ENCODE measurements at regions not wholly inside any gene's neighbourhood (a gene's known extent, or its start where the extent isn't known, plus 50 kb on each side); places are given as distances from the start of the nearest gene placed in this dataset.
A peak's percentile ranks its signal among the peaks of the same experiment; 100 is the strongest.

DNA sequence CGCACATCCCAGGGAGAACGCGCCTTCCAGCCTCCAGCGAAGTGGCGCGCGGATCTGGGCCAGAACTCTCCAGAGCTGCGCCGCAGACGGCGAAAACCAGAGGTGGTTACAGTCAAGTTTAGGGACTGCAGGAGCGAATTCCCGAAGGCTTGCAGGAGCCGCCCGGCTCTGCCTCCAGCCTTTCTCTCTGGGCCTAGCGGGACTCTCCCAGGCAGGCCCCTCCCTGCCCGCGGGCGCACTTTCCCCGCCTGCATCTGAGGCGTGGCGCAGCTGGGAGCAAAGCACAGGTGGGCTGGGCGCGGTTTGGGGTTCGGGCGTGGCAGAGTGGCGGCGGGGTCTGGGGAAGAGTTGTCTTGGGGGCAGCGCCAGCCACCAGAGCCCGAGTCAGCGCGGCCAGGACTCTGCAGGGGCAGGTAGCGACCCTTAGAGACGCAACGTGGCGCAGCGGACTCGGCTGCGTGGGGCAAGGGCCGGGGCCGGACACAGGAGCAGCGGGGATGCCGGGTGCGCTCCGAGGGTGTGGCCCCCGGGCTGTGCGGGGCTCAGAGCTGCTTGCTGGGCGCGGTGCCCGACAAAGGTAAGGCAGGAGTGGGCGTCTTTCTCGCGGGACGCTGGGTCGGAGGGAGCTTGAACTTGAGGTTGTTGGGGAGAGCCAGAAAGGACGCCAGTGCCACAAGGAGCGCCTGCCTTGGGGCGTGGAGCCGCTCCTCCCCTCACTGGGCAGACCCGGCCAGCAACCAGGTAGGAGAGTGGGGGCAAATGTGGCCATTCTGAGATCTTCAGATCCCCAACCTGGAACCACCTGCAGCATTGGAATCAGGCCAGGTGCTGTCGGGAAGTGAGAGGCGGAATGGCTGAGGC lies 1126.0 kb downstream of the AACS start (continued):
- TF ChIP-seq, protein P1, sequence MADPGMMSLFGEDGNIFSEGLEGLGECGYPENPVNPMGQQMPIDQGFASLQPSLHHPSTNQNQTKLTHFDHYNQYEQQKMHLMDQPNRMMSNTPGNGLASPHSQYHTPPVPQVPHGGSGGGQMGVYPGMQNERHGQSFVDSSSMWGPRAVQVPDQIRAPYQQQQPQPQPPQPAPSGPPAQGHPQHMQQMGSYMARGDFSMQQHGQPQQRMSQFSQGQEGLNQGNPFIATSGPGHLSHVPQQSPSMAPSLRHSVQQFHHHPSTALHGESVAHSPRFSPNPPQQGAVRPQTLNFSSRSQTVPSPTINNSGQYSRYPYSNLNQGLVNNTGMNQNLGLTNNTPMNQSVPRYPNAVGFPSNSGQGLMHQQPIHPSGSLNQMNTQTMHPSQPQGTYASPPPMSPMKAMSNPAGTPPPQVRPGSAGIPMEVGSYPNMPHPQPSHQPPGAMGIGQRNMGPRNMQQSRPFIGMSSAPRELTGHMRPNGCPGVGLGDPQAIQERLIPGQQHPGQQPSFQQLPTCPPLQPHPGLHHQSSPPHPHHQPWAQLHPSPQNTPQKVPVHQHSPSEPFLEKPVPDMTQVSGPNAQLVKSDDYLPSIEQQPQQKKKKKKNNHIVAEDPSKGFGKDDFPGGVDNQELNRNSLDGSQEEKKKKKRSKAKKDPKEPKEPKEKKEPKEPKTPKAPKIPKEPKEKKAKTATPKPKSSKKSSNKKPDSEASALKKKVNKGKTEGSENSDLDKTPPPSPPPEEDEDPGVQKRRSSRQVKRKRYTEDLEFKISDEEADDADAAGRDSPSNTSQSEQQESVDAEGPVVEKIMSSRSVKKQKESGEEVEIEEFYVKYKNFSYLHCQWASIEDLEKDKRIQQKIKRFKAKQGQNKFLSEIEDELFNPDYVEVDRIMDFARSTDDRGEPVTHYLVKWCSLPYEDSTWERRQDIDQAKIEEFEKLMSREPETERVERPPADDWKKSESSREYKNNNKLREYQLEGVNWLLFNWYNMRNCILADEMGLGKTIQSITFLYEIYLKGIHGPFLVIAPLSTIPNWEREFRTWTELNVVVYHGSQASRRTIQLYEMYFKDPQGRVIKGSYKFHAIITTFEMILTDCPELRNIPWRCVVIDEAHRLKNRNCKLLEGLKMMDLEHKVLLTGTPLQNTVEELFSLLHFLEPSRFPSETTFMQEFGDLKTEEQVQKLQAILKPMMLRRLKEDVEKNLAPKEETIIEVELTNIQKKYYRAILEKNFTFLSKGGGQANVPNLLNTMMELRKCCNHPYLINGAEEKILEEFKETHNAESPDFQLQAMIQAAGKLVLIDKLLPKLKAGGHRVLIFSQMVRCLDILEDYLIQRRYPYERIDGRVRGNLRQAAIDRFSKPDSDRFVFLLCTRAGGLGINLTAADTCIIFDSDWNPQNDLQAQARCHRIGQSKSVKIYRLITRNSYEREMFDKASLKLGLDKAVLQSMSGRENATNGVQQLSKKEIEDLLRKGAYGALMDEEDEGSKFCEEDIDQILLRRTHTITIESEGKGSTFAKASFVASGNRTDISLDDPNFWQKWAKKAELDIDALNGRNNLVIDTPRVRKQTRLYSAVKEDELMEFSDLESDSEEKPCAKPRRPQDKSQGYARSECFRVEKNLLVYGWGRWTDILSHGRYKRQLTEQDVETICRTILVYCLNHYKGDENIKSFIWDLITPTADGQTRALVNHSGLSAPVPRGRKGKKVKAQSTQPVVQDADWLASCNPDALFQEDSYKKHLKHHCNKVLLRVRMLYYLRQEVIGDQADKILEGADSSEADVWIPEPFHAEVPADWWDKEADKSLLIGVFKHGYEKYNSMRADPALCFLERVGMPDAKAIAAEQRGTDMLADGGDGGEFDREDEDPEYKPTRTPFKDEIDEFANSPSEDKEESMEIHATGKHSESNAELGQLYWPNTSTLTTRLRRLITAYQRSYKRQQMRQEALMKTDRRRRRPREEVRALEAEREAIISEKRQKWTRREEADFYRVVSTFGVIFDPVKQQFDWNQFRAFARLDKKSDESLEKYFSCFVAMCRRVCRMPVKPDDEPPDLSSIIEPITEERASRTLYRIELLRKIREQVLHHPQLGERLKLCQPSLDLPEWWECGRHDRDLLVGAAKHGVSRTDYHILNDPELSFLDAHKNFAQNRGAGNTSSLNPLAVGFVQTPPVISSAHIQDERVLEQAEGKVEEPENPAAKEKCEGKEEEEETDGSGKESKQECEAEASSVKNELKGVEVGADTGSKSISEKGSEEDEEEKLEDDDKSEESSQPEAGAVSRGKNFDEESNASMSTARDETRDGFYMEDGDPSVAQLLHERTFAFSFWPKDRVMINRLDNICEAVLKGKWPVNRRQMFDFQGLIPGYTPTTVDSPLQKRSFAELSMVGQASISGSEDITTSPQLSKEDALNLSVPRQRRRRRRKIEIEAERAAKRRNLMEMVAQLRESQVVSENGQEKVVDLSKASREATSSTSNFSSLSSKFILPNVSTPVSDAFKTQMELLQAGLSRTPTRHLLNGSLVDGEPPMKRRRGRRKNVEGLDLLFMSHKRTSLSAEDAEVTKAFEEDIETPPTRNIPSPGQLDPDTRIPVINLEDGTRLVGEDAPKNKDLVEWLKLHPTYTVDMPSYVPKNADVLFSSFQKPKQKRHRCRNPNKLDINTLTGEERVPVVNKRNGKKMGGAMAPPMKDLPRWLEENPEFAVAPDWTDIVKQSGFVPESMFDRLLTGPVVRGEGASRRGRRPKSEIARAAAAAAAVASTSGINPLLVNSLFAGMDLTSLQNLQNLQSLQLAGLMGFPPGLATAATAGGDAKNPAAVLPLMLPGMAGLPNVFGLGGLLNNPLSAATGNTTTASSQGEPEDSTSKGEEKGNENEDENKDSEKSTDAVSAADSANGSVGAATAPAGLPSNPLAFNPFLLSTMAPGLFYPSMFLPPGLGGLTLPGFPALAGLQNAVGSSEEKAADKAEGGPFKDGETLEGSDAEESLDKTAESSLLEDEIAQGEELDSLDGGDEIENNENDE (IDR thresholded peaks at IDR 0.05; ENCODE audit: insufficient replicate concordance, low read length): no peak
- TF ChIP-seq KDM5A (IDR thresholded peaks at IDR 0.05; ENCODE audit: low read length): no peak
- TF ChIP-seq ASH2L (IDR thresholded peaks at IDR 0.05; ENCODE audit: low read length): peak; percentile 79
- no peak for TF ChIP-seq CHD1 (IDR thresholded peaks at IDR 0.05; ENCODE audit: low read depth, low read length)
- TF ChIP-seq TBP (IDR thresholded peaks at IDR 0.05; ENCODE audit: low read depth, low read length): peak; percentile 12; the same call in 1 of the 2 replicates
- TF ChIP-seq POLR2A (IDR thresholded peaks at IDR 0.05; ENCODE audit: control extremely low read depth in 1 of 2, low read depth in 2 of 2, low read length in 2 of 2): 0 out of 3 replicates have a peak, but pooled peaks of 1 of the 2 experiments have one; percentile 27
- peak; percentile 91 for TF ChIP-seq KDM4A (IDR thresholded peaks at IDR 0.05; ENCODE audit: low read depth, low read length, severe bottlenecking)
- TF ChIP-seq EZH2 (IDR thresholded peaks at IDR 0.05; ENCODE audit: low read depth, low read length, severe bottlenecking): peak; percentile 49
- TF ChIP-seq RNF2 (IDR thresholded peaks at IDR 0.05; ENCODE audit: borderline replicate concordance, low read depth, low read length, missing control alignments, poor library complexity, severe bottlenecking): no peak
- TF ChIP-seq SP4 (IDR thresholded peaks at IDR 0.05; ENCODE audit: low read length): no peak
